ENCODE measurements at regions not wholly inside any gene's neighbourhood (a gene's known extent, or its start where the extent isn't known, plus 50 kb on each side); places are given as distances from the start of the nearest gene placed in this dataset.
"Not testable (repeated sequence)": the region's sequence is repeated elsewhere in the genome, so short reads cannot be mapped to it uniquely, and the experiment has no call there.

GRCh38 chr2:111323384-111323783, 202.7 kb downstream of the BCL2L11 start:
- not testable (repeated sequence) for TF ChIP-seq CTCF, POLR2A, POLR2AphosphoS5, EP300 (IDR thresholded peaks at IDR 0.05)

Data from gastroesophageal sphincter (tissue), 3 donors.